Neuronal stem cell (in vitro differentiated cells): ENCODE measurements at regions not wholly inside any gene's neighbourhood (a gene's known extent, or its start where the extent isn't known, plus 50 kb on each side); places are given as distances from the start of the nearest gene placed in this dataset.

Experiments used
- DNase-seq: peaks from one replicate; pipeline ENCODE4 v3.0.0-alpha.2; 2013; ENCODE audit warnings: low spot score
- H2AFZ ChIP-seq: one replicate; pipeline ENCODE4 v1.6.1; 2013; ENCODE audit warnings: mild to moderate bottlenecking, low read length, inconsistent platforms
- H2AK5ac ChIP-seq: 2 replicates; pipeline ENCODE4 v1.6.1; 2013; ENCODE audit warnings: low read depth, mild to moderate bottlenecking, inconsistent platforms, low read length, moderate library complexity, mixed read lengths
- H2BK120ac ChIP-seq: 2 replicates; pipeline ENCODE4 v1.6.1; 2013; ENCODE audit warnings: low read depth, mild to moderate bottlenecking, inconsistent platforms, low read length, moderate library complexity, mixed read lengths
- H2BK12ac ChIP-seq: one replicate; pipeline ENCODE4 v1.6.1; 2013; ENCODE audit warnings: low read length, inconsistent platforms
- H2BK15ac ChIP-seq: 2 replicates; pipeline ENCODE4 v1.6.1; 2013; ENCODE audit warnings: mild to moderate bottlenecking, low read length, inconsistent platforms, mixed read lengths
- H2BK5ac ChIP-seq: one replicate; pipeline ENCODE4 v1.6.1; 2013; ENCODE audit warnings: inconsistent platforms, mild to moderate bottlenecking, low read length, moderate library complexity
- H3K14ac ChIP-seq: one replicate; pipeline ENCODE4 v1.6.1; 2013; ENCODE audit warnings: low read length, inconsistent platforms
- H3K18ac ChIP-seq: 2 replicates; pipeline ENCODE4 v1.6.1; 2013; ENCODE audit warnings: low read length, inconsistent platforms
- H3K23ac ChIP-seq: 2 replicates; pipeline ENCODE4 v1.6.1; 2013; ENCODE audit warnings: low read depth, mild to moderate bottlenecking, mixed read lengths, low read length, inconsistent platforms; ENCODE audit not compliant: poor library complexity
- H3K27ac ChIP-seq: replicated peaks from 3 replicates; pipeline ENCODE4 v1.5.1; 2013; ENCODE audit warnings: low read length, inconsistent platforms
- H3K27me3 ChIP-seq, 3 experiments: 2 replicates each; pipeline ENCODE4 v1.6.1; 2013; ENCODE audit warnings: low read length in 3 of 3, mild to moderate bottlenecking in 2 of 3, inconsistent platforms in 1 of 3, low read depth in 1 of 3, mixed read lengths in 1 of 3, moderate library complexity in 1 of 3; ENCODE audit not compliant: control insufficient read depth in 3 of 3, insufficient read depth in 3 of 3
- H3K36me3 ChIP-seq, 2 donors: replicated peaks in 1 of 2; 2 replicates each; pipeline ENCODE4 v1.6.1; 2013; ENCODE audit warnings: low read length in 2 of 2; ENCODE audit not compliant: control insufficient read depth in 2 of 2, insufficient read depth in 2 of 2
- H3K4ac ChIP-seq: 2 replicates; pipeline ENCODE4 v1.6.1; 2013; ENCODE audit warnings: inconsistent platforms, mild to moderate bottlenecking, low read length, moderate library complexity
- H3K4me1 ChIP-seq, 2 donors: 1 replicate in 1 of 2; 2 replicates in 1 of 2; pipeline ENCODE4 v1.6.1; 2013; ENCODE audit warnings: low read length in 2 of 2, low read depth in 1 of 2; ENCODE audit not compliant: control insufficient read depth in 2 of 2, insufficient read depth in 1 of 2
- H3K4me2 ChIP-seq: one replicate; pipeline ENCODE4 v1.6.1; 2013; ENCODE audit warnings: mild to moderate bottlenecking, low read length, inconsistent platforms; ENCODE audit not compliant: insufficient read depth, poor library complexity, severe bottlenecking
- H3K4me3 ChIP-seq, 2 donors: 2 replicates each; pipeline ENCODE4 v1.5.1; 2013; ENCODE audit warnings: low read length in 2 of 2, mild to moderate bottlenecking in 2 of 2, inconsistent platforms in 1 of 2, moderate library complexity in 1 of 2
- H3K79me1 ChIP-seq: one replicate; pipeline ENCODE4 v1.6.1; 2013; ENCODE audit warnings: low read depth, mild to moderate bottlenecking, inconsistent platforms, low read length, moderate library complexity
- H3K9ac ChIP-seq: one replicate; pipeline ENCODE4 v1.6.1; 2013; ENCODE audit warnings: mild to moderate bottlenecking, low read depth, low read length, inconsistent platforms; ENCODE audit not compliant: poor library complexity
- H3K9me3 ChIP-seq, 2 donors: replicated peaks in 1 of 2; 2 replicates each; pipeline versions ENCODE3 to v1.6.1; 2013; ENCODE audit warnings: low read length in 2 of 2, mild to moderate bottlenecking in 2 of 2, inconsistent platforms in 1 of 2, low read depth in 1 of 2, mixed read lengths in 1 of 2, moderate library complexity in 1 of 2; ENCODE audit not compliant: control insufficient read depth in 2 of 2, insufficient read depth in 1 of 2
- H4K8ac ChIP-seq: one replicate; pipeline ENCODE4 v1.6.1; 2013; ENCODE audit warnings: low read depth, mild to moderate bottlenecking, inconsistent platforms, low read length, moderate library complexity
- H4K91ac ChIP-seq: one replicate; pipeline ENCODE4 v1.6.1; 2013; ENCODE audit warnings: low read length, low read depth, mild to moderate bottlenecking, inconsistent platforms; ENCODE audit not compliant: poor library complexity
- WGBS, 2 donors: extraction: QIAGEN DNeasy Blood & Tissue Kit; methylation state at CpG; one replicate each; pipeline ENCODE4 v1.1.7; 2013; ENCODE audit warnings: missing lambda C conversion rate in 2 of 2, mixed read lengths in 1 of 2; ENCODE audit not compliant: insufficient read length in 2 of 2, insufficient replicate concordance in 1 of 2; ENCODE audit errors: extremely low coverage in 2 of 2; 5-methylcytosine and 5-hydroxymethylcytosine counted together

GRCh38 chr6:10196090-10196489 is 218.8 kb downstream of the TFAP2A start:
- Histone ChIP-seq H2BK120ac (no peak overlapping the region), H4K8ac (no peak overlapping the region), H3K14ac (no peak overlapping the region), H3K23ac (no peak overlapping the region), H2AFZ (no peak overlapping the region), H3K9me3 (no peaks in the 10 kb centered on the region), H4K91ac (no peak overlapping the region), H3K27me3 (no peaks in the 10 kb centered on the region), H3K4me2 (no peak overlapping the region), H3K9ac (no peak overlapping the region), H2AK5ac (no peak overlapping the region), H2BK5ac (no peak overlapping the region), H3K4me3 (no peak overlapping the region), H3K27ac (no peak overlapping the region), H3K79me1 (no peaks in the 10 kb centered on the region), H3K4me1 (no peaks in the 10 kb centered on the region), H3K36me3 (no peaks in the 10 kb centered on the region), H2BK12ac (no peak overlapping the region), H2BK15ac (no peak overlapping the region), H3K18ac (no peak overlapping the region), H3K4ac (no peak overlapping the region)
- DNase-seq: no peak
- no CpG with 5 or more reads among the region's 5 CpGs for WGBS, 2 donors

GRCh38 chr6:10194816-10195672 is 219.8 kb downstream of the TFAP2A start:
- Histone ChIP-seq H2BK120ac (no peak overlapping the region), H2AK5ac (no peak overlapping the region), H2AFZ (no peak overlapping the region), H3K9ac (no peak overlapping the region), H3K4ac (no peak overlapping the region), H2BK5ac (no peak overlapping the region), H3K4me2 (no peak overlapping the region), H3K27ac (no peak overlapping the region), H2BK12ac (no peak overlapping the region), H4K8ac (no peak overlapping the region), H3K9me3 (no peaks in the 10 kb centered on the region), H3K4me3 (no peak overlapping the region), H3K4me1 (no peaks in the 10 kb centered on the region), H3K23ac (no peak overlapping the region), H3K36me3 (no peaks in the 10 kb centered on the region), H3K27me3 (no peaks in the 10 kb centered on the region), H2BK15ac (no peak overlapping the region), H4K91ac (no peak overlapping the region), H3K14ac (no peak overlapping the region), H3K79me1 (no peaks in the 10 kb centered on the region), H3K18ac (no peak overlapping the region)
- no CpG with 5 or more reads among the region's 5 CpGs for WGBS, 2 donors
- no peak for DNase-seq

GRCh38 chr6:10193321-10193720 is 221.6 kb downstream of the TFAP2A start:
- Histone ChIP-seq H3K9ac (no peak overlapping the region), H3K79me1 (no peaks in the 10 kb centered on the region), H2AK5ac (no peak overlapping the region), H2BK120ac (no peak overlapping the region), H4K91ac (no peak overlapping the region), H2BK12ac (no peak overlapping the region), H3K18ac (no peak overlapping the region), H3K4me1 (no peaks in the 10 kb centered on the region), H3K23ac (no peak overlapping the region), H3K36me3 (no peaks in the 10 kb centered on the region), H3K4me2 (no peak overlapping the region), H4K8ac (no peak overlapping the region), H3K9me3 (no peaks in the 10 kb centered on the region), H3K4me3 (no peak overlapping the region), H3K27ac (no peak overlapping the region), H2BK5ac (no peak overlapping the region), H3K4ac (no peak overlapping the region), H3K27me3 (no peaks in the 10 kb centered on the region), H2AFZ (no peak overlapping the region), H3K14ac (no peak overlapping the region), H2BK15ac (no peak overlapping the region)
- WGBS, 2 donors: no CpG with 5 or more reads among the region's 4 CpGs
- DNase-seq: no peak

- H2BK15ac ChIP-seq: no peak overlapping the region
- H3K27ac ChIP-seq: no peak overlapping the region
- no peak for DNase-seq
- H3K4me2 ChIP-seq: no peak overlapping the region
- no peak overlapping the region for H3K4me3 ChIP-seq
- no peak overlapping the region for H2AK5ac ChIP-seq
- no peak overlapping the region for H3K23ac ChIP-seq
- H2BK120ac ChIP-seq: no peak overlapping the region
- H2BK5ac ChIP-seq: no peak overlapping the region
- no peak overlapping the region for H2AFZ ChIP-seq
- no peaks in the 10 kb centered on the region for H3K27me3 ChIP-seq
- H3K9me3 ChIP-seq: no peaks in the 10 kb centered on the region
- no peak overlapping the region for H3K4ac ChIP-seq
- H2BK12ac ChIP-seq: no peak overlapping the region
- H3K4me1 ChIP-seq: peaks cover 0 to 1% of the 10 kb centered on the region in 2 donors
- no CpG with 5 or more reads among the region's 3 CpGs for WGBS, 2 donors
- no peak overlapping the region for H3K18ac ChIP-seq
- H3K36me3 ChIP-seq: no peaks in the 10 kb centered on the region
- H3K79me1 ChIP-seq: no peaks in the 10 kb centered on the region
- H3K9ac ChIP-seq: no peak overlapping the region
- H4K91ac ChIP-seq: no peak overlapping the region
- no peak overlapping the region for H4K8ac ChIP-seq
- H3K14ac ChIP-seq: no peak overlapping the region
These were observed 224.8 kb downstream of the TFAP2A start for GRCh38 chr6:10190042-10190441.
